ENCODE measurements at regions not wholly inside any gene's neighbourhood (a gene's known extent, or its start where the extent isn't known, plus 50 kb on each side); places are given as distances from the start of the nearest gene placed in this dataset.
"Not testable (repeated sequence)": the region's sequence is repeated elsewhere in the genome, so short reads cannot be mapped to it uniquely, and the experiment has no call there.

- no peak for DNase-seq
Measured at GRCh38 chr12:105457026-105457425, 126.5 kb downstream of the C12orf75 start.

GRCh38 chr12:105459760-105460330 is 129.4 kb downstream of the C12orf75 start:
- DNase-seq: no peak

- DNase-seq: no peak
Measured at GRCh38 chr12:105461271-105461943, 130.9 kb downstream of the C12orf75 start.

GRCh38 chr12:105461944-105462762 is 131.7 kb downstream of the C12orf75 start:
- no peak for DNase-seq

- DNase-seq: no peak
Measured at GRCh38 chr12:105462831-105463230, 132.3 kb downstream of the C12orf75 start.

GRCh38 chr12:105464406-105464805 is 133.9 kb downstream of the C12orf75 start:
- no peak for DNase-seq

- no peak for DNase-seq
Measured at GRCh38 chr12:105466231-105466900, 135.9 kb downstream of the C12orf75 start.

GRCh38 chr12:105466901-105467598 is 136.6 kb downstream of the C12orf75 start:
- no peak for DNase-seq

- DNase-seq: no peak
Measured at GRCh38 chr12:105467710-105468366, 137.3 kb downstream of the C12orf75 start.

- DNase-seq: no peak
Measured at GRCh38 chr12:105468464-105468863, 138.0 kb downstream of the C12orf75 start.

GRCh38 chr12:105469211-105469610 is 138.7 kb downstream of the C12orf75 start:
- no peak for DNase-seq

GRCh38 chr12:105469701-105470100 is 139.2 kb downstream of the C12orf75 start:
- no peak for DNase-seq

- no peak for DNase-seq
Measured at GRCh38 chr12:105470102-105470501, 139.6 kb downstream of the C12orf75 start.

GRCh38 chr12:105470601-105471000 is 140.1 kb downstream of the C12orf75 start:
- DNase-seq: no peak

GRCh38 chr12:105474672-105475071 is 144.2 kb downstream of the C12orf75 start:
- no peak for DNase-seq

- no peak for DNase-seq
Measured at GRCh38 chr12:105476616-105477015, 146.1 kb downstream of the C12orf75 start.

GRCh38 chr12:105477873-105478272 is 147.4 kb downstream of the C12orf75 start:
- no peak for DNase-seq

- not testable (repeated sequence) for DNase-seq
Measured at GRCh38 chr12:105478788-105479187, 148.3 kb downstream of the C12orf75 start.

GRCh38 chr12:105479710-105480109 is 149.2 kb downstream of the C12orf75 start:
- DNase-seq: no peak

GRCh38 chr12:105480162-105480561 is 149.7 kb downstream of the C12orf75 start:
- no peak for DNase-seq

GRCh38 chr12:105481392-105482300 is 151.2 kb downstream of the C12orf75 start:
- no peak for DNase-seq

All from activated CD4-positive, alpha-beta T cell treated with anti-CD3 and anti-CD28 coated beads, Interleukin-2, amount 50 U/mL, for 48 hours (primary cell).